Memory B cell (primary cell): ENCODE measurements at regions not wholly inside any gene's neighbourhood (a gene's known extent, or its start where the extent isn't known, plus 50 kb on each side); places are given as distances from the start of the nearest gene placed in this dataset.
"Not testable (repeated sequence)": the region's sequence is repeated elsewhere in the genome, so short reads cannot be mapped to it uniquely, and the experiment has no call there.

ENCODE experiments used
- ATAC-seq: fragments of 150-1000 bp; cut with Tn5 transposase; 2 replicates; pipeline ENCODE4 v1.10.0; 2021; ENCODE audit warnings: low read depth, mild to moderate bottlenecking, moderate library complexity
- DNase-seq, 2 donors: peaks; one replicate each; pipeline ENCODE4 v3.0.0; 2022; ENCODE audit warnings: low spot score in 2 of 2
- H3K27ac Mint-ChIP-seq: one replicate; pipeline ENCODE4 v1.8.0; 2022; ENCODE audit warnings: mild to moderate bottlenecking, moderate library complexity, mixed read lengths
- H3K27me3 Mint-ChIP-seq: one replicate; pipeline ENCODE4 v1.8.0; 2022; ENCODE audit warnings: mixed read lengths
- H3K36me3 Mint-ChIP-seq: one replicate; pipeline ENCODE4 v1.8.0; 2022; ENCODE audit warnings: mild to moderate bottlenecking, mixed read lengths
- H3K4me1 Mint-ChIP-seq: one replicate; pipeline ENCODE4 v1.8.0; 2022; ENCODE audit warnings: mixed read lengths
- H3K4me3 Mint-ChIP-seq: one replicate; pipeline ENCODE4 v1.8.0; 2022; ENCODE audit warnings: mild to moderate bottlenecking, moderate library complexity, mixed read lengths
- H3K9me3 Mint-ChIP-seq: one replicate; pipeline ENCODE4 v1.8.0; 2022; ENCODE audit warnings: mixed read lengths

DNA sequence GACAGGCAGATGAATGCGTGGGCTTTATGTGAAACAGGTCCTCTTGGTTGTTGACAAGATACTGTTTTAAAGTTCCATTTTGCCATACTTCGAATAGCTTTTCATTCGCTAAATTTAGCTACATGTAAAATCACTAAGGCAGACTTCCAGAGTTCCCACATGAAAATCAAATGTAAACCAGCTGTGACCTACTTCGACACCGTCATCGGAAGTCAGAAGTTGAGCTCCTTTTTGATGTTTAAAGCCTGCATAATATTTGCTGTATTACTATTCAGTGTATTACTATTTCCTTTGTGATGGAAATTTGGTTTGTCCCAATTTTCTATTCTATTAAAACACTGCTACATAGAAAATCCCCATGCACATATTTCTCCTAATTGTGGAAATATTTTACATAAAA is 115.3 kb downstream of the IGLL1 start:
- not testable (repeated sequence) for H3K4me1 Mint-ChIP-seq, ATAC-seq, H3K36me3 Mint-ChIP-seq, H3K9me3 Mint-ChIP-seq, H3K27ac Mint-ChIP-seq, H3K4me3 Mint-ChIP-seq, DNase-seq
- peaks cover 12% of the 10 kb centered on the region for H3K27me3 Mint-ChIP-seq

DNA sequence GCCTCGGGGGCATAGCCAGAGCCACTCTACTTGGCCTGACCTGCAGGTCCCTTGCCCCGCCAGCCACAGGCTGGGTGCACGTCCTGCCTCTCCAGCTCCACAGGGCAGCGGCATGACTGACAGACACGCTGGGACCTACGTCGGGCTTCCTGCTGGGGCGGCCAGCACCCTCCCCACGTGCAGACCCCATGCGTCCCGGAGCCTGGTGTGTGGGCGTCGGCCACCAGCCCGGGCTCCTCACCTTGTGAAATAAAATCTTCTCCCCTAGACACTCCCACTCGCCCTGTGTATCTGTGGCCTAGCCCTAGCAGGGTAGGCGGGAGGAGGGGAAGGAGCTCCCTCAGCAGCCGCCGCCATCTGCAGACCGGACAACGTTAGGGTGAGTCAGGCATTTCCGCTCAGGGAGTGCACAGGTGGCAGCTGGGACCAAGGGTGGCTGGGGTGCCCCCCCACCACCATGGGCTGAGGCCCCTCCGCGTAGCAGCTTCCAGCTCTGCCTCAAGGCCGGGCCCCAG is 119.5 kb downstream of the IGLL1 start:
- not testable (repeated sequence) for H3K9me3 Mint-ChIP-seq, DNase-seq, H3K4me1 Mint-ChIP-seq, H3K27ac Mint-ChIP-seq, H3K4me3 Mint-ChIP-seq, H3K36me3 Mint-ChIP-seq
- H3K27me3 Mint-ChIP-seq = peaks cover 24% of the 10 kb centered on the region
- peak; percentile 64 for ATAC-seq

DNA sequence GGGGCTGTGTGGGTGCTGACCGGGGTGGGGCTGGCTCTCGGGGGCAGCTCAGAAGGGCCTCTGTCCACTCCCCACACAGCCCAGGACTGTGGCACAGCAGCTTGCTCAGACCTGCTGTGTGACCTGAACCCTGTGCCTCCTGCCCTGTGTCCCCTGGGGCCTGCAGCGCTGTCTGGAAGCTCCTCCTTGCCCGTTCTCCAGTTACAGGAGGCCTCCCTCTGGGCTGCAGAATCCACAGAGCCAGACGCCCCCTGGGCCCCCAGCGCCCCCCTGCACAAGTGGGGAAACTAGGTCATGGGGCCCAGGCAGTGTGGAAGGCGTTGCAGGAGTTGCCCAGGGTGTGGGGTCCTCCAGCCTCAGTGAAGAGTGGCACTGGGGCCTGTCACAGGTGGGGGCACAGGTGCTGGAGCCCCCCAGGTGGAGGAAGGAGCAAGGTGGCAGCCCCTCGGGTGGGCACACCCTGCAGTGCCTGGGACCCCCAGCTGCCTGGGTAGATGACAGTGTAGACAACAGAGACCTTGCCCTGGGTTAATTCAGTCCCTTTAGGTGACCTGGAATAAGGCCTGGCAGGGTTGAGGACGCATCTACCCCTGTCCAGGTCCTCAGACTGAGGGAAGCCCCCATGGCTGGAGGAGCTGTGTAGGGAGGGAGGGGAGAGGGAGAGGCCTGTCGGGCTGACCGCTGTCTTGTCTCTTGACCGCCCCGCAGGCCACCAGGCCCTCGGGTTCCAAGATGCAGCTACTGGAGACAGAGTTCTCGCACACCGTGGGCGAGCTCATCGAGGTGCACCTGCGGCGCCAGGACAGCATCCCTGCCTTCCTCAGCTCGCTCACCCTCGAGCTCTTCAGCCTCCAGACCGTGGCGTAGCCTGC is 120.2 kb downstream of the IGLL1 start:
- H3K27ac Mint-ChIP-seq, H3K4me3 Mint-ChIP-seq, ATAC-seq, H3K36me3 Mint-ChIP-seq, H3K4me1 Mint-ChIP-seq, DNase-seq, H3K9me3 Mint-ChIP-seq: not testable (repeated sequence)
- H3K27me3 Mint-ChIP-seq = peaks cover 24% of the 10 kb centered on the region

DNA sequence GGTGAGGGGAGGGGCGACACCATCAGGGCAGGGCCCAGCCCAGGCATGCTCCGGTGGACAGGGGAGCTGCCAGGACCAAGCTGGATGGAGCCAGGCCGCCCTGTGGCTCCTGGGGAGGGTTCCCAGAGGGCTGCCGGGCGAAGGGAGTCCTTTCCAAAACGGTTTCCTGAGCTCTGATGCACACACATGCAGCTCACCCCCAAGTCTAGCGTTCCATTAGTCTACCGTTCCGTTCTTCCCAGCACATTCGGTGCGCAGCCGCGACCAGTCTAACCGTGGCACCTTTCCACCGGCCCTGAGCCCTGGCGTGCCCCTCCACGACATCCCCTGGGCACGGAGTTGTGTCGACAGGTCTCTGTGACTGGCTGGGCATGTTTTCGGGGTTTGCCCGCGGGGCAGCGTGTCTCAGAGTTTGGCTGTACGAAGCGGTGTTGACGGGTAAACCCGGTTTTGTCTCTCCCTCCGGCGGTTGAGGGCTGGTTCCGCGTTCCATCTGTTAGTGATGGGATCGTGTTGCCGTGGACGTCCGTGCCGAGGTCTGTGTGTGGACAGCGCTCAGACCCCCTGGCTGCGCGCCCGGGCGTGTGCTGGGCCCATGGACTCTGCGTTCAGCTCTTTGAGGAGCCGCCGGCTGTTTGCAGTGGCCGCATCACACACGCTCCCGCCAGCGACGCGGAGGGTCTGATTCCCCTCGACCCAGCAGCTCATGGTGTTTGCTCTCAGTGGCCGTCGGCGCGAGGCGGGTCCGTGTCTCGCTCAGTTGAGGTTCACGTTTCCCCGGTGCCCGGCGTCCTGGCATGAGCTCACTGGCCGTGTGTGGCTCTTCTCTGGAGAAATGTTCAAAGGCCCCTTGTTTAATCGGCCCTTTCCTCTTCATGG is 121.2 kb downstream of the IGLL1 start:
- peaks cover 5% of the 10 kb centered on the region for H3K4me1 Mint-ChIP-seq

DNA sequence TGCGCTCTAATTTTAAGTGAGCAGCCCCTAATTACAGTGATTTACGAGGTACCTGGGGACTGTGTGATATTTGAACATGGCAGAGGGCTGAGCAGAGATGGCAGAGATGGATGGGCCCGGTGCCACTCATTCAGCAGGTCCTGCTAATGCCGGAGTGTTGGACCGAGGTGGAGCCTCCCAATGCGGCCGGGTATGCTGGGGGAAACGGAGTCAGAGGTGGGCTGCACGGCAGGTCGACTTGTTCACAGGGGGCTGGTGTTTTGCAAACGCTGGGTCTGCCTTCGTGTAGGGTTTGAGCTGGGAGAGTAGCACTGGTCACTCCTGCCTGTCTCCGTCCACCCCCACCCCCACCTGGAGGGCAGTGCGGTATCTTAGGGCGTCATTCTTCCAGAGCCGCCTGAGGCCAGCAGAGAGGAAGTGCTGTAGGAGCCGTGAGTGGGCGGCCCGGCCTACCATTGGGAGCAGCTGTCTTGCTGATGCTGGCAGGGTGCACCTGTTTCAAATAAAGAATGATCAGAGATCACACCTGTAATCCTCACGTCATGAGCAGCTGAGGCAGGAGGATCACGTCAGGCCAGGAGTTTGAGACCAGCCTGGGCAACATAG is 122.6 kb downstream of the IGLL1 start:
- peaks cover 5% of the 10 kb centered on the region for H3K4me1 Mint-ChIP-seq
- H3K9me3 Mint-ChIP-seq = no peaks in the 10 kb centered on the region
- H3K36me3 Mint-ChIP-seq = peaks cover 2% of the 10 kb centered on the region
- no peak overlapping the region for H3K4me3 Mint-ChIP-seq
- H3K27me3 Mint-ChIP-seq = peaks cover 21% of the 10 kb centered on the region
- ATAC-seq (peak; percentile 24), DNase-seq (no peak)
- H3K27ac Mint-ChIP-seq = peak overlapping the region; percentile 40

More for the DNA sequence above, 121.2 kb downstream of the IGLL1 start:
- DNase-seq (no peak), ATAC-seq (no peak)
- H3K4me3 Mint-ChIP-seq = no peak overlapping the region
- no peak overlapping the region for H3K27ac Mint-ChIP-seq
- H3K36me3 Mint-ChIP-seq = peaks cover 2% of the 10 kb centered on the region
- peaks cover 22% of the 10 kb centered on the region for H3K27me3 Mint-ChIP-seq
- H3K9me3 Mint-ChIP-seq = no peaks in the 10 kb centered on the region

DNA sequence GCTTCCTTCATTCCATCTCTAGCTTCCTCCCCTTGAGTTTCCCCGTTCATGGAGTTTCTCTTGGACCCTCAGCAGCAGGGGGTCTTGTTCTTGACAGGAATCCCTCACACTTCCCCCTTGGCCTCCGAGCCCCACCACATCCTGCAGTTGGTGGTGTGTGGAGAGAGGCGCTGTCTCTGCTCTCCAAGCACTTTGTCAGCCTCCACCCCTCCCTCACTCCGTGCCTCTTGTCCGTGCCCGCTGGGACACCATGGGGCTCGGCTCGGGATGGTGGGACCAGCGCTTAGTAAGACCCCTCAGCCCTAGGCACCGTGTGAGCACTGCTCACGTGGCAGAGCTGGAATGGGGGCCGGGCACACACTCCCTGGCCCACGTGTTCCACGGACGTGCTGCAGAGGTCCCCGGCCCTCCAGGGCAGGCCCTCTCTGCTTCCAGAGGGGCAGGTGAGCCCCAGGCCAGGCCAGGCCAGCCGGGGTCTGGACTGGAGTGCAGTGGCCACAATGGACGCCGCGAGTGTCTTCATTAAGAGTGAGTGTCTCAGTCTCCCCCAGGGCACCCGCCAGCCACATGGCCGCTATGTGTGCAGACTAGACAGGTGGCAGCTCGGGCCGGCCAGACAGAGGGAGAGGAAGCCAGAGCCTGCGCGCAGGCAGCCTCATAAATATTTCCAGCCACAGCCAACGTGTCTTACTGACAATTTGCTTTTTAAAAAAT is 123.3 kb downstream of the IGLL1 start:
- not testable (repeated sequence) for H3K4me1 Mint-ChIP-seq, H3K4me3 Mint-ChIP-seq, DNase-seq, H3K9me3 Mint-ChIP-seq, H3K36me3 Mint-ChIP-seq
- peak; percentile 38 for ATAC-seq
- Mint-ChIP-seq H3K27ac (peak overlapping the region; percentile 40), H3K27me3 (peaks cover 20% of the 10 kb centered on the region)

DNA sequence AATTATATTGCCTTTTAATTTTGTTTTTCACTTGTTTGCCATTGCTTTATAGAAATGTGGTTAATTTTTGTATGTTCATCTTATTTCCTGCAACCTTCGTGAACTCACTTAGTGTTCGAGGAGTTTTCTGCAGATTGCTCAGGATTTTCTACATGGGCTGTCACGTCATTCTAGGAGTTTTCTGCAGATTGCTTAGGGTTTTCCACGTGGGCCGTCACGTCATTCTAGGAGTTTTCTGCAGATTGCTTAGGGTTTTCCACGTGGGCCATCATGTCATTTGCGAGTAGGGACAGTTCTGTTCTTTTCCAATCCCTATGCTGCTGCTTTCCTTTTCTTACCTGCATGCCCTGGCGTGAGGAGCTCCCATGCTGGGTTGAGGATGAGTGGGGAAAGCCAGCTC is 125.7 kb downstream of the IGLL1 start:
- not testable (repeated sequence) for H3K9me3 Mint-ChIP-seq, H3K27ac Mint-ChIP-seq, H3K36me3 Mint-ChIP-seq, H3K4me1 Mint-ChIP-seq, H3K4me3 Mint-ChIP-seq, ATAC-seq, DNase-seq
- peaks cover 18% of the 10 kb centered on the region for H3K27me3 Mint-ChIP-seq

DNA sequence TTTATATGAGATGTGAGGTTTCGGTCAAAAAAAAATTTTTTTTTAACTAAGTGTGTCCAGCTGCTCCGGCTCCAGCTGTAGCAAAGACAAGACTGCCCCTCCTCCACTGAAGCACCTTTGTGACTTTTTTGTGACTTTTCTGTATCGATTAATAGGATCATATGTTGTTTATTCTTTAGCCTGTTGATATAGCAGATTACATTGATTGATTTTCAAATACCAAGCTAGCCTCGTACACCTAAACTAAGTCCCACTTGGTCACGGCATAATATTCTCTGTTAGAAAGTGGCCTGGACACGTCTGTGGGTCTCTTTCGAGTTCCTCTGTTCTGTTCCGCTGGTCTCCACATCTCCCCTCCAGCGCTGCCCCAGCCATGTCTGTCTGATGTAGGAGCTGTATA is 126.8 kb downstream of the IGLL1 start:
- Mint-ChIP-seq H3K9me3 (no peaks in the 10 kb centered on the region), H3K4me1 (peaks cover 5% of the 10 kb centered on the region), H3K27me3 (peaks cover 14% of the 10 kb centered on the region), H3K4me3 (no peak overlapping the region), H3K27ac (no peak overlapping the region), H3K36me3 (peaks cover 2% of the 10 kb centered on the region)
- ATAC-seq (no peak), DNase-seq (no peak)

DNA sequence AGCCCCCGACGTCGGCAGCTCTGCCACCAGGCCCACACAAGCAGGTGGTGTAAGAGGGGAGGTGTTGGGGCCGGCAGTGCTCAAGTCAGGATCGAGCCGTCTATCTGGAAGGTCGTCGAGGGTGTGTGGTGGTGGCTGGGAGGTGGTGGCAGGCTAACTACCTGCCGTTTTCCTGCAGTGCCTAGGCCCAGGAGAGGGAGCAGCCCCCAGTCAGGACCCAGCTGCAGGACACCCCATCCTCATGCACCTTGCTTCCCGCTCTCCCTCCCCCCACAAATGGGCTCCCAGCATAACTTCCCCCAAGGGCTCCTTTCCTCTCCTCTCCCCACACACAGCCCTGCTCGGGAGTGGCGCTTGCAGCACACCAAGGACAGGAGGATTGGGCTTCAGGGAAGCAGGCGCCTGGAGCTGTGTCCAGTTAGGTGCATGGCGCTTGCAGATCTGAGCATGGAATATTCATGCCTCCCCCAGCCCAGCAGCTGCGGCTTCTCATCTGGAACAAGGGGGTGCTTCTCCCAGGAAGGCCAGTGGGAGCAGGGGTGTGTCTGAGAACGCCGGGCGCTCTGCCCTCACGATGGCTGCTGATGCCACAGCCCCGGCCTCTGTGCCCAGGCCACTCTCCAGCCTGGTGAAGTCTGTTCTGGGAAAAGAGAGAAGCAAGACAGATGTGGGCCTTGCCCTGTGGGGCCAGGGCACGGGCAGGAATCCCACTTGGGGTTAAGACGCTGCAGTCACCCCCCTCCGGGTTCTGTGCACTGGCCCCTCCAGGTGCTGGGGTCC is 127.7 kb downstream of the IGLL1 start:
- Mint-ChIP-seq H3K9me3 (no peaks in the 10 kb centered on the region), H3K36me3 (peaks cover 4% of the 10 kb centered on the region), H3K27ac (no peak overlapping the region), H3K4me3 (no peak overlapping the region), H3K27me3 (peaks cover 11% of the 10 kb centered on the region), H3K4me1 (peaks cover 5% of the 10 kb centered on the region)
- DNase-seq = no peak
- ATAC-seq = no peak

DNA sequence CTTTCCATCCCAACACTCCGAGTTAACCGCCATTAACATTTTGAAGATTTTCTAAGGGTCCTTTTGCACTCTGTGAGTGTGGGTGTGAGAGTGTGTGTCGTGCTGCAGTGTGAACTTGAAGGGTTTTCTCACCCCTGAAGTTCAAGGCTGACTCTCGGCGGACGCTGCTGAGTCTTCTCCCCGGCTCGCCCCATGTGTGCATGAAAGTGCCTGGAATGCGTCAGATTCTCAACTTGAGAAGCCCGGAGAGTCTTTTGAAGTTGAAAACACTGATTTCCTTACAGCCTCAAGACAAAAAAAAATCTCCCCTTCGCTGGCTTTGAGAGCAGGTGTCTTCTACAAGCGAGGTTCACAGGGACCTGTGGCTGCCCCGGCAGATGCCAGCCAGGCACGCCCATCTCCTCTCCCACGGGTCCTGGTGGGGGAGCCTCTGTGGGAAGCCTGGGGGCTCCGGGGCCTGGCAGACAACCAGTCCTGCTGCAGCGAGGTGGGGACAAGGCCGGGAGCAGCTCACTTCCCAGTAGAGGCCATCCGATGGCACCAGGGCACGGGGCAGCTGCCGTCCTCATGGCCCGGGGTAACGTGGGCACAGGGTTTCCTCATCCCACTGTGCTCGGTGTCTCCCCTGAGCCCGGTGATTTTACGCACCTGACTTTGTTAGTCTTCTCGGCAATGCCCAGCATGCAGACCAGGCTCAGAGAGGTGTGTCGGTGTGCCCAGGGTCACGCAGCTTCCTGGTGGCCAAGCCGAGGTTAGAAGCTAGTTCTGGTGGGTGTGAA is 128.4 kb downstream of the IGLL1 start:
- not testable (repeated sequence) for H3K4me3 Mint-ChIP-seq, H3K27ac Mint-ChIP-seq, ATAC-seq, DNase-seq, H3K36me3 Mint-ChIP-seq, H3K9me3 Mint-ChIP-seq, H3K4me1 Mint-ChIP-seq, H3K27me3 Mint-ChIP-seq

DNA sequence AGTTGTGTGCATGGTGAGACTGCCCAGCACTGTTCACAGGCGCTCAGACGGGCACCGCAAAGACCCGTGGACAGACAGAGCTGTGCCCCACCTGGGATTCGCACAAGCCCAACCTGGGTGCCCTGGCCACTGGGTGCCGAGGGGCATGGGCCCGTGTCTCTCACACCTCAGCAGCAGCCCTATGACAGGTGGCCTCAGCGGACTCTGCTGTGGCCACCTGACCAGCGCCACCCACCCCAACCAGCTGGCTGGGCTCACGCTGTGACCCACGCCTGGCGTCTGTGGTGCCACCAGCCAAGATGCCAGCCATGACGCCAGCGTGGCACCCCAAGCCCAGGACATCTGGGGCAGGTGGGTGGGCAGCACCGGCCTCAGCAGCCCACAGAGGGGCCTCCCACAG is 129.3 kb downstream of the IGLL1 start:
- H3K4me3 Mint-ChIP-seq, H3K4me1 Mint-ChIP-seq, ATAC-seq, H3K36me3 Mint-ChIP-seq, DNase-seq, H3K27me3 Mint-ChIP-seq, H3K27ac Mint-ChIP-seq, H3K9me3 Mint-ChIP-seq: not testable (repeated sequence)

DNA sequence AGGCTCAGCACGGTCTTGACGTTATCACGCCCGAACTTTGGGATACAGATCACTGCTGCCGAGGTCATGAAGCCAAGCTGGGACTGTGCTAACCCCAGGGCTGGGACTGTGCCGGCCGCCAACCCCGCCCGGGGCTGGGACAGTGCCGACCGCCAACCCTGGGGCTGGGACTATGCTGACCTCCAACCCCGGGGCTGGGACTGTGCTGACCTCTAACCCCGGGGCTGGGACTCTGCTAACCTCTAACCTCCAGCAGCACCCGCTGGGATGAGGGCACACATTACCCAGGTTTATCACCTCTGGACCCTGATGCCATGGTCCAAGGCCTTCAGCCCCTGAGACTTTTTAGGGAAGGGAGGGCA is 129.7 kb downstream of the IGLL1 start:
- DNase-seq (no peak), ATAC-seq (no peak)
- no peaks in the 10 kb centered on the region for H3K4me1 Mint-ChIP-seq
- H3K36me3 Mint-ChIP-seq = peaks cover 7% of the 10 kb centered on the region
- no peaks in the 10 kb centered on the region for H3K27me3 Mint-ChIP-seq
- H3K27ac Mint-ChIP-seq = no peak overlapping the region
- peaks cover 4% of the 10 kb centered on the region for H3K9me3 Mint-ChIP-seq
- no peak overlapping the region for H3K4me3 Mint-ChIP-seq
